GM12872 (cell line): ENCODE measurements at regions not wholly inside any gene's neighbourhood (a gene's known extent, or its start where the extent isn't known, plus 50 kb on each side); places are given as distances from the start of the nearest gene placed in this dataset.

Source experiments
- CTCF ChIP-seq: IDR thresholded peaks from 3 replicates; pipeline ENCODE4 v1.5.1; 2011; ENCODE audit warnings: low read depth, mild to moderate bottlenecking, low read length, moderate library complexity; ENCODE audit not compliant: insufficient read depth

- no peak for TF ChIP-seq CTCF
Observed at GRCh38 chr6:164795056-164795815, 514.2 kb downstream of the C6orf118 start.

GRCh38 chr6:164792666-164793065, 516.7 kb downstream of the C6orf118 start:
- TF ChIP-seq CTCF, result no peak

GRCh38 chr6:164791498-164791897, 517.9 kb downstream of the C6orf118 start:
- TF ChIP-seq CTCF, result no peak

GRCh38 chr6:164763788-164764187, 545.6 kb downstream of the C6orf118 start:
- no peak for TF ChIP-seq CTCF

GRCh38 chr6:164757451-164757850, 552.0 kb downstream of the C6orf118 start:
- no peak for TF ChIP-seq CTCF

- no peak for TF ChIP-seq CTCF
Observed at GRCh38 chr6:164756723-164757122, 552.7 kb downstream of the C6orf118 start.

GRCh38 chr6:164756142-164756541, 553.3 kb downstream of the C6orf118 start:
- no peak for TF ChIP-seq CTCF

- no peak for TF ChIP-seq CTCF
Observed at GRCh38 chr6:164753517-164753916, 555.9 kb downstream of the C6orf118 start.
